ENCODE measurements at regions not wholly inside any gene's neighbourhood (a gene's known extent, or its start where the extent isn't known, plus 50 kb on each side); places are given as distances from the start of the nearest gene placed in this dataset.

DNA sequence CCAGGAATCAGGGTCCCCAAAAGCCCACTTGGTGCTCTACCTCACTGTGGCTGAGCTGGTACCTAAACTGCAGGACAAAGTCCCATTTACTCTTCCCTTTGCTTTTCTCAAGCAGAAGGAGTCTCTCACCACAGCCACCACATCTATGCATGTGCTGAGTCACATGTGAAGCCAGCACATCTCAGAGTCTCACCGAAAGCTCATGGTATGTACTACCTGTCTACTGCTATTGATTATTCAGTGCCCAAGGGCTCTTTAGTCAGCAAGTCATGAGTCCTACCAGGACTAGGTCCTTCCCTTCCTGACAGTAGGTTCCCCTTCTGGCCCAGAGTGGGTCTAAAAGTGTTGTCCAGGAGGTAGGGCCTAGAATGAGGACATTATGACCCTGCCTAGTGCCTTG, 130.7 kb upstream of the NTRK2 start:
- no peaks in the 10 kb centered on the region for H3K27me3 Mint-ChIP-seq
- H3K4me3 Mint-ChIP-seq = no peak overlapping the region
- H3K4me1 Mint-ChIP-seq = no peaks in the 10 kb centered on the region
- intact Hi-C loops (cut with micrococcal nuclease) = no loop called here
- no peak for DNase-seq
- H3K9me3 Mint-ChIP-seq = peaks cover 12% of the 10 kb centered on the region
- no peak overlapping the region for H3K27ac Mint-ChIP-seq
- no peaks in the 10 kb centered on the region for H3K36me3 Mint-ChIP-seq (ENCODE audit: low read depth)

DNA sequence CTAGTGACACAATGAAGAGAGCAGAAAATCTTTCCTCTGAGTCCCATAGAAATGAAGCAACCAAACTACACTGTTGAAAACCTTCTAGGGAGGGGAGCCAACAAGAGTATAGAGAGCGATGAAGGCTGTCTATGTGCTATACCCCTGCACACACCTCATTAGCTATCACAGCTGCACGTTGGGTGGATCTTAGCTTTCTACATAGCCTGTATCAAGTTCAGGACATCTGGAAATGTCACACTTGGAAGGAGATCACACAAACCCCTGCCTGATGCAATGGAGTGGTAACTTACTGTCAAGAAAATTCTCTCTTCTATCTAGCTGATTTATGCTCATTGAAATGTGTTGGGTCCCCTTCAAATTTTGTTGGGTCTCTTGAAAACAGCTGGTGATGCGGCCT, 127.0 kb upstream of the NTRK2 start:
- H3K4me3 Mint-ChIP-seq = no peak overlapping the region
- no peaks in the 10 kb centered on the region for H3K27me3 Mint-ChIP-seq
- DNase-seq = no peak
- no peak overlapping the region for H3K27ac Mint-ChIP-seq
- intact Hi-C loops (cut with micrococcal nuclease) = no loop called here
- H3K4me1 Mint-ChIP-seq = no peaks in the 10 kb centered on the region
- H3K36me3 Mint-ChIP-seq (ENCODE audit: low read depth) = no peaks in the 10 kb centered on the region
- no peaks in the 10 kb centered on the region for H3K9me3 Mint-ChIP-seq

DNA sequence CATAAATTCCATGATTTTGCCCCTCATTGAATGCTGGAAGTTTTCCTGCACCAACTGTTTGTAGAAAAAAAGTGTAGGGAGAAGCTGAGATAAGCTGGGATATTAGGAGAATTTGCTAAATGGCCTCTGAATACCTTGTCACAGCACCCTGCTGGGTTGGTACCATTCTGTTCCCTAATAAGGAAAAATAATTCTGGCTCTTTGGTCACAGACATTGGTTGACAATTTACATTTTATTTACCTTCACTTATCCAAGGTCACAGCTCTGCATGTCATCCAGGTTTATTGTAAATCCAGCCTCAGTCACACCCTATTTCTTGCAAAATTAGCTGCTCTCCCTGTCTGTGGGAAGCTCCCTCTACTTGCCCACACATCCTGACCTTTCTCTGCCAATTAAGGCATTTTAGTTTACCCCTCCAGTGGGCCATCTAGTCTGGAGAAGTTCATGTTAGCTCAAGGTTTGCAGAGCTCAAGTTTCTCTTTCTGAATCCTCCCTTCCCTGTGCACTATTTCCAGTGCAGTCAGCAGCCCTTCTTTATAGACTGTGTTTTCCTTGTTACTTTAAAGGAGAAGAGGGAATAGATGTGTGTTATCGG, 115.4 kb upstream of the NTRK2 start:
- Mint-ChIP-seq H3K4me1 (no peaks in the 10 kb centered on the region), H3K36me3 (ENCODE audit: low read depth) (no peaks in the 10 kb centered on the region), H3K27me3 (no peaks in the 10 kb centered on the region), H3K4me3 (no peak overlapping the region), H3K9me3 (no peaks in the 10 kb centered on the region), H3K27ac (no peak overlapping the region)
- peak; percentile 26 for DNase-seq
- intact Hi-C loops (cut with micrococcal nuclease) = no loop called here

- no peak overlapping the region for H3K4me3 Mint-ChIP-seq
- no peaks in the 10 kb centered on the region for H3K9me3 Mint-ChIP-seq
- no peaks in the 10 kb centered on the region for H3K36me3 Mint-ChIP-seq (ENCODE audit: low read depth)
- H3K27me3 Mint-ChIP-seq = peaks cover 1% of the 10 kb centered on the region
- H3K27ac Mint-ChIP-seq = no peak overlapping the region
- H3K4me1 Mint-ChIP-seq = no peaks in the 10 kb centered on the region
- intact Hi-C loops (cut with micrococcal nuclease) = no loop called here
- DNase-seq = peak; percentile 13
Observed at GRCh38 chr9:84556556-84556955, 113.0 kb upstream of the NTRK2 start.

GRCh38 chr9:84557751-84558150, 111.8 kb upstream of the NTRK2 start:
- Mint-ChIP-seq H3K4me1 (no peaks in the 10 kb centered on the region), H3K27me3 (peaks cover 1% of the 10 kb centered on the region), H3K4me3 (no peak overlapping the region), H3K36me3 (ENCODE audit: low read depth) (no peaks in the 10 kb centered on the region), H3K27ac (no peak overlapping the region), H3K9me3 (no peaks in the 10 kb centered on the region)
- DNase-seq = no peak
- intact Hi-C loops (cut with micrococcal nuclease) = no loop called here

DNA sequence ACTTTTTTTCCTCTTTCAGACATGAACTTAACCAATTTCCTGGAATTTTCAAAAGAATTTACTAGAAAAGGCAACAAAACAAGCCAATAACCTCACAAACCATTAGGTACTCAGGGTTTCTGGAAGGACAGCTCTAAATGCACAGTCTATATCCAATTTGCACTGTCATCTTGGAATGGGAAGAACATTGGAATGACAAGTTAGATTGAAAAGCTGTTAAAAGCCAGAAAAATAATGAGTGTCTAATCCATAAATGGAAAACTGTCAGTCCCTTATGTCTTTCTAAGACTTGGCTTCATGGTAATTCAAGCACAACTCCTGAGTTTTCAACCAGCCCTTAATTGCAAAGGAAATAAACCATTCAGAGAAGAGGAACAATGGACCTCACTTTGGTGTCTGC, 105.8 kb upstream of the NTRK2 start:
- peaks cover 1% of the 10 kb centered on the region for H3K27me3 Mint-ChIP-seq

DNA sequence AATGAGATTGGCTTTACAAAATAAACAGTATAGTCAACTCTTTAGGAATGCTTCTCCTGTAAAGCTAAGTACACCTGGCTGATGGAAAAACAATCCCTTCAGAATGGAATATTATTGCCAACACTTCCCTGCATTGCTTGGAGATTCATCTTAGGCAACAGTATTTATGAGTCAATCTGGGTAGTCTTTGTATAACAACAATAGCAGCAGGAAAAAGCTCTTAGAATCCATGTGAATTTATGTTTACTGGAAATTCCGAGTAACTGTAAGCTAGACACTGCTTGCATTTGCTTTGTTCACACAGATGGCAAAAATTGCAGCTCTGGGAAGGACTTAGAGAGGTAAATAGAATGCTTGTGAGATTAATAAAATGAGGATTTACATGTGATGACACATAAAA, 101.7 kb upstream of the NTRK2 start:
- no peak for DNase-seq
- Mint-ChIP-seq H3K36me3 (ENCODE audit: low read depth) (no peaks in the 10 kb centered on the region), H3K4me3 (no peak overlapping the region), H3K27me3 (no peaks in the 10 kb centered on the region), H3K27ac (no peak overlapping the region), H3K4me1 (no peaks in the 10 kb centered on the region), H3K9me3 (no peaks in the 10 kb centered on the region)
- intact Hi-C loops (cut with micrococcal nuclease) = no loop called here

More for the DNA sequence above, 105.8 kb upstream of the NTRK2 start:
- intact Hi-C loops (cut with micrococcal nuclease) = no loop called here
- no peak for DNase-seq
- Mint-ChIP-seq H3K36me3 (ENCODE audit: low read depth) (no peaks in the 10 kb centered on the region), H3K4me1 (no peaks in the 10 kb centered on the region), H3K27ac (no peak overlapping the region), H3K4me3 (no peak overlapping the region), H3K9me3 (no peaks in the 10 kb centered on the region)

DNA sequence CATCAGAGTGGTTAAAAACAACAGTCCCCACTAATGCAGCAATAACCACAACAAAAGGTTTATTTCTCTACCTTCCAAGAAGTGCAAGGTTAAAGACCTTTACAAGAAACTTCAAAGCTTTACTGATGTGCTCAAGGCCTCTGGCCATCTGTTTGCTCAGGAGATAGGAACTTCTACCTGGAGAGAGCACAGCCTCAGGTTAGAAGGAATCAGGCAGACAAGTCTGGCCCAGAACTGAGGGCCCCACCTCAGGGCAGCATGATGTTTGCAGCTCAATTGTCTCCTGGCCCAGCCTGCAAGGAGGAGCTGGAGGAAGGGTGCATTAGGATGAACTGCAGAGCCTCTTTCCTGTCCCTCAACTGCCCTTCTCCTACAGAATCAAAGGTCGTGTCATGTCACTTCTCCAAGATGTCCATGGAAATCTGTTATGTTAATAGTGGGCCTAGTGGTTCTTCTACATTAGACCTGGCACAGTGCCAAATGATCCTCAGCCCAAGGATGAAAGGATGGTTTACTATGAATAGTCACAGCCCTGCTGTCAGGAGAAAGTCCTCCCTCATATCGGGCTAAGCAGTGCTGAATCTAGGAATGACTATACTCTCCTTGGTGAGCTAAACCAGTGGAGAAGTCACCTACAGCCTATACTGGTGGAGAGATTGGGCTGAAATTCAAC, 98.9 kb upstream of the NTRK2 start:
- Mint-ChIP-seq H3K36me3 (ENCODE audit: low read depth) (no peaks in the 10 kb centered on the region), H3K4me1 (no peaks in the 10 kb centered on the region), H3K4me3 (no peak overlapping the region), H3K9me3 (no peaks in the 10 kb centered on the region), H3K27me3 (no peaks in the 10 kb centered on the region), H3K27ac (no peak overlapping the region)
- DNase-seq = peak; percentile 41
- intact Hi-C loops (cut with micrococcal nuclease) = no loop called here

DNA sequence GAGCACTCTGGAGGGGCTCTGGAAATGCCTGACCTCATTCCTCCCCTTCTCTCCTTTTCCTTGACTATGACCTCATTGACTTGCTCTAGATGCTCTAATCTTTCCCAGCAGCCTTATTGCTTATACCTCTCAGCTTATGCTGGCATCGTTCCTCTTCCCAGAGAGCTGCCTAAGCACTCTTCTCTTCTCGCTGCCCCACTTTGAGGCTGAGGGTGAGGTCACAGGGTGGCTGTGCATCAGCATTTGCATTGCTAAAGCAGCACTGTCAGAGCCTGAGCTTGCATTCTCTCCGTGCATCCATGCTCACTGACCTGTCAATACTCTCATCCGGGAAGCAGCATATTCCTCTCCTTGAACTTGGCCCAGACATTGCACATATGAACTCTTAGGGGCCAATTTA, 96.4 kb upstream of the NTRK2 start:
- Mint-ChIP-seq H3K27ac (no peak overlapping the region), H3K4me1 (no peaks in the 10 kb centered on the region), H3K9me3 (no peaks in the 10 kb centered on the region), H3K36me3 (ENCODE audit: low read depth) (no peaks in the 10 kb centered on the region), H3K4me3 (no peak overlapping the region), H3K27me3 (peaks cover under 1% of the 10 kb centered on the region)
- DNase-seq = peak; percentile 28
- intact Hi-C loops (cut with micrococcal nuclease) = no loop called here

GRCh38 chr9:84575705-84576104, 93.8 kb upstream of the NTRK2 start:
- Mint-ChIP-seq H3K4me1 (no peaks in the 10 kb centered on the region), H3K36me3 (ENCODE audit: low read depth) (no peaks in the 10 kb centered on the region), H3K9me3 (no peaks in the 10 kb centered on the region), H3K27me3 (peaks cover 4% of the 10 kb centered on the region), H3K4me3 (no peak overlapping the region), H3K27ac (no peak overlapping the region)
- intact Hi-C loops (cut with micrococcal nuclease) = no loop called here
- no peak for DNase-seq

- no peaks in the 10 kb centered on the region for H3K9me3 Mint-ChIP-seq
- no peak overlapping the region for H3K4me3 Mint-ChIP-seq
- no peaks in the 10 kb centered on the region for H3K36me3 Mint-ChIP-seq (ENCODE audit: low read depth)
- no peak overlapping the region for H3K27ac Mint-ChIP-seq
- no peak for DNase-seq
- intact Hi-C loops (cut with micrococcal nuclease) = no loop called here
- no peaks in the 10 kb centered on the region for H3K4me1 Mint-ChIP-seq
- H3K27me3 Mint-ChIP-seq = peaks cover 4% of the 10 kb centered on the region
Observed at GRCh38 chr9:84583866-84584265, 85.7 kb upstream of the NTRK2 start.

- no peaks in the 10 kb centered on the region for H3K4me1 Mint-ChIP-seq
- intact Hi-C loops (cut with micrococcal nuclease) = no loop called here
- no peaks in the 10 kb centered on the region for H3K9me3 Mint-ChIP-seq
- DNase-seq = no peak
- H3K36me3 Mint-ChIP-seq (ENCODE audit: low read depth) = no peaks in the 10 kb centered on the region
- H3K27ac Mint-ChIP-seq = no peak overlapping the region
- H3K4me3 Mint-ChIP-seq = no peak overlapping the region
- no peaks in the 10 kb centered on the region for H3K27me3 Mint-ChIP-seq
Observed at GRCh38 chr9:84586662-84587061, 82.9 kb upstream of the NTRK2 start.

GRCh38 chr9:84587153-84587552, 82.4 kb upstream of the NTRK2 start:
- Mint-ChIP-seq H3K27ac (no peak overlapping the region), H3K9me3 (no peaks in the 10 kb centered on the region), H3K36me3 (ENCODE audit: low read depth) (no peaks in the 10 kb centered on the region), H3K4me1 (no peaks in the 10 kb centered on the region), H3K27me3 (no peaks in the 10 kb centered on the region), H3K4me3 (no peak overlapping the region)
- intact Hi-C loops (cut with micrococcal nuclease) = no loop called here
- no peak for DNase-seq

GRCh38 chr9:84589542-84589941, 80.0 kb upstream of the NTRK2 start:
- no peaks in the 10 kb centered on the region for H3K27me3 Mint-ChIP-seq
- intact Hi-C loops (cut with micrococcal nuclease) = no loop called here
- no peaks in the 10 kb centered on the region for H3K9me3 Mint-ChIP-seq
- H3K36me3 Mint-ChIP-seq (ENCODE audit: low read depth) = no peaks in the 10 kb centered on the region
- no peak overlapping the region for H3K27ac Mint-ChIP-seq
- no peak overlapping the region for H3K4me3 Mint-ChIP-seq
- DNase-seq = no peak
- no peaks in the 10 kb centered on the region for H3K4me1 Mint-ChIP-seq

- DNase-seq = no peak
- no peak overlapping the region for H3K4me3 Mint-ChIP-seq
- intact Hi-C loops (cut with micrococcal nuclease) = no loop called here
- H3K36me3 Mint-ChIP-seq (ENCODE audit: low read depth) = no peaks in the 10 kb centered on the region
- no peaks in the 10 kb centered on the region for H3K27me3 Mint-ChIP-seq
- H3K27ac Mint-ChIP-seq = no peak overlapping the region
- H3K9me3 Mint-ChIP-seq = no peaks in the 10 kb centered on the region
- no peaks in the 10 kb centered on the region for H3K4me1 Mint-ChIP-seq
Observed at GRCh38 chr9:84590706-84591105, 78.8 kb upstream of the NTRK2 start.

All from activated CD4-positive, alpha-beta T cell treated with anti-CD3 and anti-CD28 coated beads, Interleukin-2, amount 10 ng/mL, durations not matched to agents 24 days and 14 days (primary cell).